ENCODE measurements at regions not wholly inside any gene's neighbourhood (a gene's known extent, or its start where the extent isn't known, plus 50 kb on each side); places are given as distances from the start of the nearest gene placed in this dataset.

DNA sequence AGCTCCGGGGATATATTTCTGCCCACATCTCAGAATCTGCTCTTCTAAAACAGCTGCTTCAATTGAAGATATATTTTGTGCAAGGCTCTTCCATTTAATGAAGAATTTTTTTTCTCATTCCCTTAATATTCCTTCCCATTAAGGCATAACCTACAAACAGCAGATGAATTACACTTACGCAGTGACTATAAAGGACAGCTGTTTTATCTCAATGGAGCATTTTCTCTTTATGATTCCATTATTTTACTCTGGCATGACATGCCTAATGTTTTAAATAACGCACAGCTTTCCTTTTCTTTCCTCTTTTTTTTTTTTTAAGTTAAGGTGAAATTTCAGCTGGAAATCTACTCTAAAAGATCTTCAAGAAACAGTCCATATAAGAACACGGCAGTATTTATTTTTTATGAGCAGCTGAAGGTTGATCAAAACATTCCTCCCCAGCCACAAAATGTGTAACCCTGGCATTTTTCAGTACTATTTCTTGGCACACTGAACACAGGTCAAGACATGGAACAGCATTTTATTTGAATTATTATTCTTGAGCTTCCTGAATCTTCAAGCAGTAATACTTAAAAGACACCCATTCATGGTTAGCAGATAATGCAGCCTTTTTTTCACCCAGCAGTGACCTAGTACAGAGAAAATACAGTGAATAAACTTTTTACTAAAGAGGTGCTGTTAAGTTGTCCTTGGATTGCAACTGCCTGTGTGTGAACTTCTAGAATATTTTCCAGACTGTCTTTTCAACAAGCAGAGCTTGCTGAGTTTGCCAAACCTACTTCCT is 118.1 kb upstream of the FOXN3 start:
- ChIA-PET CTCF (interaction anchor here (1.0 kb wide), 1 partner anchor 437 kb away, joined by 3 read pairs; no protein-coding TSS in a partner anchor), POLR2A (no interaction called here), RAD21 (ENCODE audit: unreplicated experiment) (no interaction called here), SMC1A (ENCODE audit: uncharacterized antibody, unreplicated experiment) (no interaction called here)
- 95% methylated on average over 4 of the region's 4 CpGs for WGBS (ENCODE audit: insufficient coverage, insufficient replicate concordance, low lambda C conversion rate, missing lambda C conversion rate)
- Histone ChIP-seq H3K36me3 (ENCODE audit: control insufficient read depth in 2 of 2, insufficient read depth in 2 of 2, low read length in 1 of 2) (no peaks in the 10 kb centered on the region), H2AFZ (ENCODE audit: control insufficient read depth, low read depth, low read length) (no peak overlapping the region), H3K27ac (ENCODE audit: control insufficient read depth, insufficient read depth) (no peak overlapping the region), H3K4me3 (no peak overlapping the region), H3K79me2 (ENCODE audit: control insufficient read depth, insufficient read depth, low read length) (no peaks in the 10 kb centered on the region), H4K20me1 (ENCODE audit: control insufficient read depth, insufficient read depth) (no peaks in the 10 kb centered on the region), H3K4me2 (ENCODE audit: control insufficient read depth, insufficient read depth) (no peak overlapping the region), H3K9ac (ENCODE audit: control insufficient read depth, insufficient read depth, low read length) (no peak overlapping the region), H3K4me1 (ENCODE audit: control insufficient read depth, insufficient read depth, low read length) (no peaks in the 10 kb centered on the region), H3K9me3 (replicated peaks; ENCODE audit: control insufficient read depth, insufficient read depth, low read length) (no peaks in the 10 kb centered on the region), H3K27me3 (replicated peaks in 1 of 2; ENCODE audit: control insufficient read depth in 2 of 2, insufficient read depth in 2 of 2, low read length in 1 of 2) (no peaks in the 10 kb centered on the region)
- in situ Hi-C loops (cut with MboI): no loop called here
- no TSS peak for BruUV-seq (replicated peaks)
- intact Hi-C loops (cut with micrococcal nuclease; ENCODE audit: unreplicated experiment): no loop called here
- TF ChIP-seq, protein P1, sequence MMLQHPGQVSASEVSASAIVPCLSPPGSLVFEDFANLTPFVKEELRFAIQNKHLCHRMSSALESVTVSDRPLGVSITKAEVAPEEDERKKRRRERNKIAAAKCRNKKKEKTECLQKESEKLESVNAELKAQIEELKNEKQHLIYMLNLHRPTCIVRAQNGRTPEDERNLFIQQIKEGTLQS (IDR thresholded peaks at IDR 0.05; ENCODE audit: borderline replicate concordance, extremely low read depth, low read depth, low read length): no peak
- TF ChIP-seq RB1 (IDR thresholded peaks at IDR 0.05; ENCODE audit: borderline replicate concordance) (no peak), SPI1 (IDR thresholded peaks at IDR 0.05; ENCODE audit: borderline replicate concordance, insufficient read depth, low read depth, low read length) (no peak), MTA3 (IDR thresholded peaks at IDR 0.05; ENCODE audit: borderline replicate concordance, low read length) (no peak), ZNF24 (IDR thresholded peaks at IDR 0.05) (no peak), MEF2B (IDR thresholded peaks at IDR 0.05; ENCODE audit: partially characterized antibody, poor library complexity, severe bottlenecking) (no peak), JUNB (IDR thresholded peaks at IDR 0.05) (no peak)
- TF ChIP-seq, protein P2, sequence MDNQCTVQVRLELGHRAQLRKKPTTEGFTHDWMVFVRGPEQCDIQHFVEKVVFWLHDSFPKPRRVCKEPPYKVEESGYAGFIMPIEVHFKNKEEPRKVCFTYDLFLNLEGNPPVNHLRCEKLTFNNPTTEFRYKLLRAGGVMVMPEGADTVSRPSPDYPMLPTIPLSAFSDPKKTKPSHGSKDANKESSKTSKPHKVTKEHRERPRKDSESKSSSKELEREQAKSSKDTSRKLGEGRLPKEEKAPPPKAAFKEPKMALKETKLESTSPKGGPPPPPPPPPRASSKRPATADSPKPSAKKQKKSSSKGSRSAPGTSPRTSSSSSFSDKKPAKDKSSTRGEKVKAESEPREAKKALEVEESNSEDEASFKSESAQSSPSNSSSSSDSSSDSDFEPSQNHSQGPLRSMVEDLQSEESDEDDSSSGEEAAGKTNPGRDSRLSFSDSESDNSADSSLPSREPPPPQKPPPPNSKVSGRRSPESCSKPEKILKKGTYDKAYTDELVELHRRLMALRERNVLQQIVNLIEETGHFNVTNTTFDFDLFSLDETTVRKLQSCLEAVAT (IDR thresholded peaks at IDR 0.05): no peak
- ATAC-seq: no peak
- DNase-seq (ENCODE audit: low read depth, low spot score): no peak
- FAIRE-seq: no peak

Data from GM12878 (cell line).